H9 (cell line): ENCODE measurements at regions not wholly inside any gene's neighbourhood (a gene's known extent, or its start where the extent isn't known, plus 50 kb on each side); places are given as distances from the start of the nearest gene placed in this dataset.

Experiments used
- DNase-seq: peaks from one replicate; pipeline ENCODE4 v3.0.0-alpha.2; 2017
- H2AFZ ChIP-seq: one replicate; pipeline ENCODE4 v1.6.1; 2013; ENCODE audit warnings: mild to moderate bottlenecking, low read length, control low read depth, moderate library complexity
- H2AK5ac ChIP-seq: 2 replicates; pipeline ENCODE4 v1.6.1; 2013; ENCODE audit warnings: low read length, control low read depth, mixed read lengths; ENCODE audit not compliant: insufficient read length
- H2BK120ac ChIP-seq: one replicate; pipeline ENCODE4 v1.6.1; 2013; ENCODE audit warnings: low read depth, mild to moderate bottlenecking, low read length, control low read depth, inconsistent platforms; ENCODE audit not compliant: poor library complexity, severe bottlenecking
- H2BK12ac ChIP-seq: 2 replicates; pipeline ENCODE4 v1.6.1; 2013; ENCODE audit warnings: low read length, control low read depth, mixed read lengths, low read depth; ENCODE audit not compliant: insufficient read length
- H2BK15ac ChIP-seq: 2 replicates; pipeline ENCODE4 v1.6.1; 2013; ENCODE audit warnings: low read depth, low read length, control low read depth
- H2BK20ac ChIP-seq: one replicate; pipeline ENCODE4 v1.6.1; 2013; ENCODE audit warnings: low read depth, mild to moderate bottlenecking, low read length, control low read depth, inconsistent platforms; ENCODE audit not compliant: poor library complexity, severe bottlenecking
- H2BK5ac ChIP-seq: 2 replicates; pipeline ENCODE4 v1.6.1; 2013; ENCODE audit warnings: low read length, control low read depth, mixed read lengths; ENCODE audit not compliant: insufficient read length
- H3K14ac ChIP-seq: 2 replicates; pipeline ENCODE4 v1.6.1; 2013; ENCODE audit warnings: low read length, control low read depth; ENCODE audit not compliant: insufficient read depth
- H3K18ac ChIP-seq: 2 replicates; pipeline ENCODE4 v1.6.1; 2013; ENCODE audit warnings: low read depth, mild to moderate bottlenecking, mixed read lengths, low read length, control low read depth; ENCODE audit not compliant: insufficient read length
- H3K23ac ChIP-seq: 2 replicates; pipeline ENCODE4 v1.6.1; 2013; ENCODE audit warnings: low read length, control low read depth, mixed read lengths, low read depth; ENCODE audit not compliant: insufficient read length
- H3K23me2 ChIP-seq: 2 replicates; pipeline ENCODE4 v1.6.1; 2013; ENCODE audit warnings: low read depth, mild to moderate bottlenecking, mixed read lengths, low read length, control low read depth; ENCODE audit not compliant: insufficient read length, poor library complexity, severe bottlenecking
- H3K27ac ChIP-seq: 2 replicates; pipeline ENCODE4 v1.5.1; 2013; ENCODE audit warnings: low read length, control low read depth, mixed read lengths, low read depth; ENCODE audit not compliant: insufficient read length
- H3K27me3 ChIP-seq: 2 replicates; pipeline ENCODE4 v1.6.1; 2013; ENCODE audit warnings: low read length, control low read depth, inconsistent platforms; ENCODE audit not compliant: insufficient read depth
- H3K4ac ChIP-seq: 2 replicates; pipeline ENCODE4 v1.6.1; 2013; ENCODE audit warnings: low read depth, mild to moderate bottlenecking, control low read depth, inconsistent platforms, low read length, moderate library complexity
- H3K4me1 ChIP-seq: 2 replicates; pipeline ENCODE4 v1.6.1; 2013; ENCODE audit warnings: low read length, control low read depth, inconsistent platforms; ENCODE audit not compliant: insufficient read depth
- H3K4me2 ChIP-seq: 2 replicates; pipeline ENCODE4 v1.6.1; 2013; ENCODE audit warnings: low read length, control low read depth, mixed read lengths; ENCODE audit not compliant: insufficient read length, insufficient read depth
- H3K56ac ChIP-seq: 2 replicates; pipeline ENCODE4 v1.6.1; 2013; ENCODE audit warnings: low read depth, mild to moderate bottlenecking, mixed read lengths, low read length, control low read depth; ENCODE audit not compliant: insufficient read length
- H3K79me1 ChIP-seq: 2 replicates; pipeline ENCODE4 v1.6.1; 2013; ENCODE audit warnings: low read depth, mild to moderate bottlenecking, moderate library complexity, low read length, control low read depth, inconsistent platforms; ENCODE audit not compliant: insufficient read depth, poor library complexity, severe bottlenecking
- H3K79me2 ChIP-seq: 2 replicates; pipeline ENCODE4 v1.6.1; 2013; ENCODE audit warnings: low read length, control low read depth, inconsistent platforms; ENCODE audit not compliant: insufficient read depth
- H3K9ac ChIP-seq: 2 replicates; pipeline ENCODE4 v1.6.1; 2013; ENCODE audit warnings: low read length, control low read depth, mixed read lengths; ENCODE audit not compliant: insufficient read length; ENCODE audit errors: extremely low read depth
- H3K9me3 ChIP-seq: one replicate; pipeline ENCODE4 v1.6.1; 2013; ENCODE audit warnings: low read depth, low read length, inconsistent platforms; ENCODE audit not compliant: control insufficient read depth
- H3T11ph ChIP-seq: one replicate; pipeline ENCODE4 v1.6.1; 2013; ENCODE audit warnings: mild to moderate bottlenecking, low read length, control low read depth, inconsistent platforms
- H4K20me1 ChIP-seq: one replicate; pipeline ENCODE4 v1.6.1; 2013; ENCODE audit not compliant: control insufficient read depth, insufficient read length, insufficient read depth
- H4K5ac ChIP-seq: 2 replicates; pipeline ENCODE4 v1.6.1; 2013; ENCODE audit warnings: low read depth, mild to moderate bottlenecking, mixed read lengths, low read length, control low read depth; ENCODE audit not compliant: insufficient read length
- H4K8ac ChIP-seq: replicated peaks from 2 replicates; pipeline ENCODE4 v1.6.1; 2013; ENCODE audit warnings: low read length, control low read depth, mixed read lengths, low read depth; ENCODE audit not compliant: insufficient read length
- H4K91ac ChIP-seq: 2 replicates; pipeline ENCODE4 v1.6.1; 2013; ENCODE audit warnings: low read depth, mild to moderate bottlenecking, moderate library complexity, mixed read lengths, low read length, control low read depth; ENCODE audit not compliant: insufficient read length
- H3K27ac Mint-ChIP-seq, 3 experiments: 2 replicates in 2 of 3; 3 replicates in 1 of 3; pipeline ENCODE4 v1.8.0; 2020 to 2021; ENCODE audit warnings: mixed read lengths in 3 of 3, mild to moderate bottlenecking in 1 of 3, moderate library complexity in 1 of 3
- H3K27me3 Mint-ChIP-seq: 2 replicates; pipeline ENCODE4 v1.8.0; 2021; ENCODE audit warnings: low read depth, mild to moderate bottlenecking, moderate library complexity, mixed read lengths
- H3K36me3 Mint-ChIP-seq, 3 experiments: 2 replicates in 2 of 3; 3 replicates in 1 of 3; pipeline ENCODE4 v1.8.0; 2020 to 2021; ENCODE audit warnings: low read depth in 3 of 3, mixed read lengths in 3 of 3; ENCODE audit not compliant: insufficient read depth in 1 of 3
- H3K4me1 Mint-ChIP-seq, 2 experiments: 2 replicates each; pipeline ENCODE4 v1.8.0; 2020; ENCODE audit warnings: mixed read lengths in 2 of 2
- H3K4me3 Mint-ChIP-seq, 2 experiments: 2 replicates in 1 of 2; 3 replicates in 1 of 2; pipeline ENCODE4 v1.8.0; 2020 to 2021; ENCODE audit warnings: mild to moderate bottlenecking in 2 of 2, mixed read lengths in 2 of 2, moderate library complexity in 1 of 2
- H3K9me3 Mint-ChIP-seq, 2 experiments: 2 replicates in 1 of 2; 3 replicates in 1 of 2; pipeline ENCODE4 v1.8.0; 2020; ENCODE audit warnings: mild to moderate bottlenecking in 2 of 2, mixed read lengths in 2 of 2, moderate library complexity in 1 of 2
- CTCF ChIP-seq: fragments of 200-600 bp; sonication (generic); conservative IDR thresholded peaks from 3 replicates; pipeline ENCODE4 v1.8.0; 2021; ENCODE audit warnings: antibody characterized with exemption, mild to moderate bottlenecking
- WGBS: extraction: QIAGEN DNeasy Blood & Tissue Kit; methylation state at CpG from one replicate; pipeline ENCODE4 v1.1.7; 2013; ENCODE audit warnings: missing lambda C conversion rate, low lambda C conversion rate, mixed read lengths; ENCODE audit not compliant: insufficient read length; ENCODE audit errors: extremely low coverage; 5-methylcytosine and 5-hydroxymethylcytosine counted together

GRCh38 chr10:128998101-128998805 is 468.8 kb upstream of the MGMT start:
- Histone ChIP-seq H3K18ac (no peak overlapping the region), H3K4ac (no peak overlapping the region), H3K79me2 (no peaks in the 10 kb centered on the region), H3K4me2 (no peak overlapping the region), H4K5ac (no peak overlapping the region), H4K20me1 (no peaks in the 10 kb centered on the region), H2BK5ac (no peak overlapping the region), H3K14ac (no peak overlapping the region), H3K9ac (no peak overlapping the region), H3K4me1 (no peaks in the 10 kb centered on the region), H3K27ac (no peak overlapping the region), H3K56ac (no peak overlapping the region), H3K23ac (no peak overlapping the region), H2AFZ (no peak overlapping the region), H3K27me3 (no peaks in the 10 kb centered on the region), H3K9me3 (no peaks in the 10 kb centered on the region), H2BK12ac (no peak overlapping the region), H4K8ac (no peak overlapping the region), H3K23me2 (no peaks in the 10 kb centered on the region), H3K79me1 (no peaks in the 10 kb centered on the region), H2BK20ac (no peak overlapping the region), H4K91ac (no peak overlapping the region), H3T11ph (no peak overlapping the region), H2BK120ac (no peak overlapping the region), H2BK15ac (no peak overlapping the region), H2AK5ac (no peak overlapping the region)
- WGBS: no CpG with 5 or more reads among the region's 10 CpGs
- Mint-ChIP-seq H3K9me3 (no peaks in the 10 kb centered on the region), H3K4me3 (no peak overlapping the region), H3K27ac (no peak overlapping the region), H3K36me3 (no peaks in the 10 kb centered on the region), H3K4me1 (peaks cover 7 to 12% of the 10 kb centered on the region in 2 experiments), H3K27me3 (no peaks in the 10 kb centered on the region; the same call in 1 of the 2 replicates)
- no peak for DNase-seq
- no peak for TF ChIP-seq CTCF
